ENCODE measurements at regions not wholly inside any gene's neighbourhood (a gene's known extent, or its start where the extent isn't known, plus 50 kb on each side); places are given as distances from the start of the nearest gene placed in this dataset.

- Mint-ChIP-seq H3K4me1 (no peaks in the 10 kb centered on the region), H3K36me3 (ENCODE audit: low read depth) (no peaks in the 10 kb centered on the region)
- DNase-seq: no peak
Measured at GRCh38 chr5:11985993-11986392, 81.7 kb upstream of the CTNND2 start.

GRCh38 chr5:11984196-11984595, 80.0 kb upstream of the CTNND2 start:
- no peaks in the 10 kb centered on the region for H3K9me3 Mint-ChIP-seq
- no peaks in the 10 kb centered on the region for H3K9me3 ChIP-seq (ENCODE audit: control insufficient read depth, low read length)
- H3K9ac ChIP-seq (ENCODE audit: extremely low read depth, low read length, poor library complexity, severe bottlenecking): no peak overlapping the region
- no peaks in the 10 kb centered on the region for H3K27me3 Mint-ChIP-seq (ENCODE audit: insufficient read depth)
- WGBS, 2 experiments (ENCODE audit: insufficient coverage in 1 of 2, insufficient read length in 1 of 2): 86 to 92% methylated on average over 1 of the region's 1 CpG
- H3K4me1 Mint-ChIP-seq: no peaks in the 10 kb centered on the region
- no peaks in the 10 kb centered on the region for H3K36me3 ChIP-seq (ENCODE audit: control insufficient read depth, insufficient read depth, low read length)
- H3K4me3 ChIP-seq (ENCODE audit: low read length): no peak overlapping the region
- H3K36me3 Mint-ChIP-seq (ENCODE audit: low read depth): no peaks in the 10 kb centered on the region
- H3K4me3 Mint-ChIP-seq: no peak overlapping the region
- no peak overlapping the region for H3K27ac ChIP-seq (ENCODE audit: low read depth, low read length)
- DNase-seq: no peak
- TF ChIP-seq CTCF (conservative IDR thresholded peaks at IDR 0.05): no peak
- no peak overlapping the region for H3K27ac Mint-ChIP-seq
- H3K4me1 ChIP-seq (ENCODE audit: control insufficient read depth, insufficient read depth, low read length): no peaks in the 10 kb centered on the region
- no peaks in the 10 kb centered on the region for H3K27me3 ChIP-seq (ENCODE audit: control insufficient read depth, insufficient read depth, low read length, poor library complexity, severe bottlenecking)

More at GRCh38 chr5:11985993-11986392, 81.7 kb upstream of the CTNND2 start:
- Histone ChIP-seq H3K27ac (ENCODE audit: low read depth, low read length) (no peak overlapping the region), H3K9ac (ENCODE audit: extremely low read depth, low read length, poor library complexity, severe bottlenecking) (no peak overlapping the region), H3K4me3 (ENCODE audit: low read length) (no peak overlapping the region), H3K36me3 (ENCODE audit: control insufficient read depth, insufficient read depth, low read length) (no peaks in the 10 kb centered on the region), H3K4me1 (ENCODE audit: control insufficient read depth, insufficient read depth, low read length) (no peaks in the 10 kb centered on the region), H3K27me3 (ENCODE audit: control insufficient read depth, insufficient read depth, low read length, poor library complexity, severe bottlenecking) (no peaks in the 10 kb centered on the region), H3K9me3 (ENCODE audit: control insufficient read depth, low read length) (no peaks in the 10 kb centered on the region)
- Mint-ChIP-seq H3K27me3 (ENCODE audit: insufficient read depth) (no peaks in the 10 kb centered on the region), H3K9me3 (no peaks in the 10 kb centered on the region), H3K4me3 (no peak overlapping the region), H3K27ac (no peak overlapping the region)
- no peak for TF ChIP-seq CTCF (conservative IDR thresholded peaks at IDR 0.05)
- 93% methylated on average over 2 of the region's 2 CpGs; no CpG with 5 or more reads in 1 of the 2 experiments for WGBS, 2 experiments (ENCODE audit: insufficient coverage in 1 of 2, insufficient read length in 1 of 2)

GRCh38 chr5:11981986-11982385, 77.7 kb upstream of the CTNND2 start:
- H3K4me3 ChIP-seq (ENCODE audit: low read length): no peak overlapping the region
- H3K9me3 Mint-ChIP-seq: no peaks in the 10 kb centered on the region
- H3K9me3 ChIP-seq (ENCODE audit: control insufficient read depth, low read length): no peaks in the 10 kb centered on the region
- no peak for DNase-seq
- no peak overlapping the region for H3K27ac ChIP-seq (ENCODE audit: low read depth, low read length)
- no peaks in the 10 kb centered on the region for H3K4me1 Mint-ChIP-seq
- no peaks in the 10 kb centered on the region for H3K36me3 Mint-ChIP-seq (ENCODE audit: low read depth)
- no peak for TF ChIP-seq CTCF (conservative IDR thresholded peaks at IDR 0.05)
- no peaks in the 10 kb centered on the region for H3K27me3 ChIP-seq (ENCODE audit: control insufficient read depth, insufficient read depth, low read length, poor library complexity, severe bottlenecking)
- H3K4me1 ChIP-seq (ENCODE audit: control insufficient read depth, insufficient read depth, low read length): no peaks in the 10 kb centered on the region
- H3K9ac ChIP-seq (ENCODE audit: extremely low read depth, low read length, poor library complexity, severe bottlenecking): no peak overlapping the region
- WGBS, 2 experiments (ENCODE audit: insufficient coverage in 1 of 2, insufficient read length in 1 of 2): 83 to 92% methylated on average over 1 to 3 of the region's 3 CpGs
- no peaks in the 10 kb centered on the region for H3K36me3 ChIP-seq (ENCODE audit: control insufficient read depth, insufficient read depth, low read length)
- no peak overlapping the region for H3K4me3 Mint-ChIP-seq
- no peaks in the 10 kb centered on the region for H3K27me3 Mint-ChIP-seq (ENCODE audit: insufficient read depth)
- no peak overlapping the region for H3K27ac Mint-ChIP-seq
